ENCODE measurements at regions not wholly inside any gene's neighbourhood (a gene's known extent, or its start where the extent isn't known, plus 50 kb on each side); places are given as distances from the start of the nearest gene placed in this dataset.
"Not testable (repeated sequence)": the region's sequence is repeated elsewhere in the genome, so short reads cannot be mapped to it uniquely, and the experiment has no call there.

- TF ChIP-seq CTCF (IDR thresholded peaks at IDR 0.05; ENCODE audit: poor library complexity, severe bottlenecking); POLR2AphosphoS5 (IDR thresholded peaks at IDR 0.05); EP300 (conservative IDR thresholded peaks at IDR 0.05; ENCODE audit: poor library complexity, severe bottlenecking): not testable (repeated sequence)
Measured at GRCh38 chr4:170788540-170789051, 698.8 kb upstream of the AADAT start.
